Stomach (tissue), 8 donors: ENCODE measurements at regions not wholly inside any gene's neighbourhood (a gene's known extent, or its start where the extent isn't known, plus 50 kb on each side); places are given as distances from the start of the nearest gene placed in this dataset.

Experiments used
- DNase-seq, 2 donors: peaks; one replicate each; pipeline versions ENCODE4 v3.0.0 to v3.0.0-alpha.2; 2013 to 2019
- H3K27ac ChIP-seq, 5 donors: fragments of 200-600 bp in 4 of 5; sonication (generic) in 4 of 5; one replicate each; pipeline ENCODE4 v1.5.1; 2013 to 2019; ENCODE audit warnings: mild to moderate bottlenecking in 1 of 5, moderate library complexity in 1 of 5
- H3K27me3 ChIP-seq, 3 donors: fragments of 200-600 bp; sonication (generic); one replicate each; pipeline ENCODE4 v1.5.1; 2017 to 2019; ENCODE audit warnings: mixed run types in 1 of 3
- H3K36me3 ChIP-seq, 4 donors: fragments of 200-600 bp; sonication (generic); 1 replicate in 3 of 4; 2 replicates in 1 of 4; pipeline ENCODE4 v1.5.1; 2016 to 2019
- H3K4me1 ChIP-seq, 4 donors: fragments of 200-600 bp; sonication (generic); one replicate each; pipeline ENCODE4 v1.5.1; 2016 to 2019
- H3K4me3 ChIP-seq, 4 donors: fragments of 200-600 bp; sonication (generic) in 3 of 4; one replicate each; pipeline ENCODE4 v1.5.1; 2016 to 2019; ENCODE audit warnings: mild to moderate bottlenecking in 1 of 4
- H3K9me3 ChIP-seq, 4 donors: fragments of 200-600 bp; sonication (generic); one replicate each; pipeline ENCODE4 v1.5.1; 2016 to 2019
- CTCF ChIP-seq, 7 experiments: fragments of 450-650 bp in 4 of 7; fragments of 200-600 bp in 3 of 7; sonication (generic) in 3 of 7; IDR thresholded peaks; one replicate each; pipeline ENCODE4 v1.5.1; 2016 to 2019; ENCODE audit warnings: antibody characterized with exemption in 7 of 7, control low read depth in 2 of 7, mild to moderate bottlenecking in 1 of 7
- EP300 ChIP-seq: sonication (generic); formaldehyde crosslinking; IDR thresholded peaks from one replicate; pipeline ENCODE4 v1.6.1; 2017; ENCODE audit warnings: antibody characterized with exemption
- POLR2A ChIP-seq, 4 donors: fragments of 450-650 bp; IDR thresholded peaks; one replicate each; pipeline ENCODE4 v1.6.1; 2016; ENCODE audit warnings: antibody characterized with exemption in 4 of 4, control low read depth in 2 of 4, mild to moderate bottlenecking in 1 of 4, moderate library complexity in 1 of 4
- POLR2AphosphoS5 ChIP-seq, 3 donors: sonication (generic); formaldehyde crosslinking; IDR thresholded peaks; one replicate each; pipeline ENCODE4 v1.6.1; 2016; ENCODE audit warnings: antibody characterized with exemption in 3 of 3
- WGBS, 5 donors: extraction: QIAGEN DNeasy Blood & Tissue Kit in 3 of 5; methylation state at CpG; one replicate each; pipeline versions ENCODE4 v1.1.5 to v1.1.7; 2013 to 2018; 5-methylcytosine and 5-hydroxymethylcytosine counted together
- intact Hi-C: fragments of 100-400 bp; cut with DNase I; formaldehyde crosslinking; loops from one replicate; pipeline ENCODE4 v1.15.1; 2023; ENCODE audit warnings: low total_unique reads
- donor health status: healthy with polysubstance abuse.
- donor health status: Bipolar disorder and iron deficiency.
- donor health status: healthy.

- WGBS, 5 donors: 81 to 91% (median 85%) methylated on average over 5 of the region's 5 CpGs
- peaks cover 0 to 18% (median 4%) of the 10 kb centered on the region in 4 donors for H3K9me3 ChIP-seq
- TF ChIP-seq CTCF (IDR thresholded peaks at IDR 0.05) (no peak), POLR2A (IDR thresholded peaks at IDR 0.05) (no peak), POLR2AphosphoS5 (IDR thresholded peaks at IDR 0.05) (no peak), EP300 (no peak)
- no peak overlapping the region for H3K27ac ChIP-seq
- intact Hi-C loops: no loop called here
- no peak overlapping the region for H3K4me3 ChIP-seq
- no peaks in the 10 kb centered on the region for H3K27me3 ChIP-seq
- no peak for DNase-seq
- no peaks in the 10 kb centered on the region for H3K36me3 ChIP-seq
- no peaks in the 10 kb centered on the region for H3K4me1 ChIP-seq
Observed at GRCh38 chr9:26339796-26340195, 552.8 kb downstream of the CAAP1 start.

- TF ChIP-seq EP300 (no peak), POLR2AphosphoS5 (IDR thresholded peaks at IDR 0.05) (no peak), CTCF (IDR thresholded peaks at IDR 0.05) (no peak), POLR2A (IDR thresholded peaks at IDR 0.05) (no peak)
- Histone ChIP-seq H3K27me3 (no peaks in the 10 kb centered on the region), H3K4me1 (no peaks in the 10 kb centered on the region), H3K27ac (no peak overlapping the region), H3K9me3 (no peaks in the 10 kb centered on the region), H3K4me3 (no peak overlapping the region), H3K36me3 (no peaks in the 10 kb centered on the region)
- intact Hi-C loops: no loop called here
- DNase-seq: no peak
- WGBS, 5 donors: 77 to 91% (median 87%) methylated on average over 2 of the region's 2 CpGs
Observed at GRCh38 chr9:26335116-26335515, 557.5 kb downstream of the CAAP1 start.

- no peaks in the 10 kb centered on the region for H3K9me3 ChIP-seq
- H3K27ac ChIP-seq: no peak overlapping the region
- intact Hi-C loops: no loop called here
- 87 to 96% (median 88%) methylated on average over 4 of the region's 4 CpGs for WGBS, 5 donors
- TF ChIP-seq CTCF (IDR thresholded peaks at IDR 0.05) (no peak), POLR2AphosphoS5 (IDR thresholded peaks at IDR 0.05) (no peak), EP300 (no peak), POLR2A (IDR thresholded peaks at IDR 0.05) (no peak)
- H3K4me3 ChIP-seq: no peak overlapping the region
- no peaks in the 10 kb centered on the region for H3K4me1 ChIP-seq
- H3K36me3 ChIP-seq: no peaks in the 10 kb centered on the region
- DNase-seq: no peak
- H3K27me3 ChIP-seq: no peaks in the 10 kb centered on the region
Observed at GRCh38 chr9:26334706-26335105, 557.9 kb downstream of the CAAP1 start.

- no peak overlapping the region for H3K27ac ChIP-seq
- peaks cover 0 to 4% (median 1%) of the 10 kb centered on the region in 4 donors for H3K4me1 ChIP-seq
- intact Hi-C loops: no loop called here
- TF ChIP-seq CTCF (IDR thresholded peaks at IDR 0.05): no peak
- H3K4me3 ChIP-seq: no peak overlapping the region
- no peaks in the 10 kb centered on the region for H3K9me3 ChIP-seq
- no peaks in the 10 kb centered on the region for H3K36me3 ChIP-seq
- no peaks in the 10 kb centered on the region for H3K27me3 ChIP-seq
- WGBS, 5 donors: 88 to 93% (median 91%) methylated on average over 3 of the region's 3 CpGs
- DNase-seq: no peak
Observed at GRCh38 chr9:26331223-26331622, 561.4 kb downstream of the CAAP1 start.
